H1 (cell line): ENCODE measurements at regions not wholly inside any gene's neighbourhood (a gene's known extent, or its start where the extent isn't known, plus 50 kb on each side); places are given as distances from the start of the nearest gene placed in this dataset.

Experiments
- CTCF ChIA-PET: fragments of 300-600 bp; sonication (Branson Sonifier 250); formaldehyde crosslinking; loops from one replicate; lab custom pipeline; 2021; ENCODE audit not compliant: partially characterized antibody; lab: Charles Lee
- POLR2A ChIA-PET: fragments of 300-600 bp; sonication (Branson Sonifier 250); formaldehyde crosslinking; loops from one replicate; lab custom pipeline; 2021; ENCODE audit warnings: inconsistent platforms; ENCODE audit not compliant: partially characterized antibody; lab: Charles Lee
- DNase-seq, 2 experiments: peaks; one replicate each; pipeline versions ENCODE4 v3.0.0 to v3.0.0-alpha.2; 2010 to 2022; ENCODE audit warnings: low spot score in 2 of 2, low read depth in 1 of 2, mixed read lengths in 1 of 2
- FAIRE-seq: peaks from 2 replicates; lab custom pipeline; 2011; peaks lifted over from hg19 to GRCh38; lab: Jason Lieb, UNC
- H2AFZ ChIP-seq: 2 replicates; pipeline ENCODE4 v1.8.1; 2012; ENCODE audit warnings: low read length, inconsistent platforms
- H2AK5ac ChIP-seq: 2 replicates; pipeline ENCODE4 v1.6.1; 2013; ENCODE audit warnings: low read depth, low read length
- H2BK120ac ChIP-seq: replicated peaks from 2 replicates; pipeline ENCODE3; 2013; ENCODE audit warnings: low read depth, low read length, inconsistent platforms
- H2BK12ac ChIP-seq: 2 replicates; pipeline ENCODE4 v1.6.1; 2013; ENCODE audit warnings: low read depth, low read length
- H2BK15ac ChIP-seq: 2 replicates; pipeline ENCODE4 v1.6.1; 2013; ENCODE audit warnings: low read length
- H2BK20ac ChIP-seq: 2 replicates; pipeline ENCODE4 v1.6.1; 2013; ENCODE audit warnings: low read length
- H2BK5ac ChIP-seq: 2 replicates; pipeline ENCODE4 v1.6.1; 2013; ENCODE audit warnings: low read depth, low read length
- H3K14ac ChIP-seq: 2 replicates; pipeline ENCODE4 v1.6.1; 2013; ENCODE audit warnings: inconsistent platforms; ENCODE audit not compliant: insufficient read length
- H3K18ac ChIP-seq: 2 replicates; pipeline ENCODE4 v1.6.1; 2013; ENCODE audit warnings: low read length; ENCODE audit errors: extremely low read depth
- H3K23ac ChIP-seq: 2 replicates; pipeline ENCODE4 v1.6.1; 2013; ENCODE audit warnings: inconsistent platforms; ENCODE audit not compliant: insufficient read length
- H3K23me2 ChIP-seq: 2 replicates; pipeline ENCODE4 v1.6.1; 2013; ENCODE audit warnings: low read depth, low read length
- H3K27ac ChIP-seq: 2 replicates; pipeline ENCODE4 v1.6.1; 2011; ENCODE audit warnings: low read depth, low read length, inconsistent platforms
- H3K27me3 ChIP-seq, 4 experiments: replicated peaks in 1 of 4; 1 replicate in 1 of 4; 2 replicates in 3 of 4; pipeline versions ENCODE4 v1.6.1 to v1.8.1; 2011 to 2013; ENCODE audit warnings: low read length in 3 of 4, mild to moderate bottlenecking in 3 of 4, inconsistent platforms in 2 of 4, mixed read lengths in 2 of 4, moderate library complexity in 1 of 4; ENCODE audit not compliant: control insufficient read depth in 3 of 4, insufficient read depth in 3 of 4; ENCODE audit errors: extremely low read depth in 1 of 4
- H3K36me3 ChIP-seq, 4 experiments: 2 replicates each; pipeline versions ENCODE4 v1.6.1 to v1.8.1; 2011 to 2013; ENCODE audit warnings: mild to moderate bottlenecking in 4 of 4, low read length in 3 of 4, moderate library complexity in 2 of 4, control low read depth in 1 of 4, inconsistent platforms in 1 of 4; ENCODE audit not compliant: insufficient read depth in 4 of 4, control insufficient read depth in 2 of 4
- H3K4ac ChIP-seq: replicated peaks from 2 replicates; pipeline ENCODE3; 2013; ENCODE audit warnings: low read length, low read depth, mixed read lengths, inconsistent platforms; ENCODE audit not compliant: insufficient read length
- H3K4me1 ChIP-seq, 4 experiments: replicated peaks in 1 of 4; 1 replicate in 1 of 4; 2 replicates in 3 of 4; pipeline versions ENCODE4 v1.6.1 to v1.8.1; 2011 to 2013; ENCODE audit warnings: low read length in 3 of 4, inconsistent platforms in 2 of 4, mixed read lengths in 1 of 4; ENCODE audit not compliant: insufficient read depth in 4 of 4, control insufficient read depth in 3 of 4
- H3K4me2 ChIP-seq, 2 experiments: 2 replicates each; pipeline versions ENCODE4 v1.6.1 to v1.8.1; 2011 to 2013; ENCODE audit warnings: low read depth in 2 of 2, low read length in 2 of 2, control low read depth in 1 of 2, inconsistent platforms in 1 of 2, mild to moderate bottlenecking in 1 of 2; ENCODE audit not compliant: insufficient read depth in 1 of 2
- H3K4me3 ChIP-seq, 4 experiments: fragments of 200-600, 300-600 bp in 1 of 4; sonication (generic), shearing (Covaris generic), sonication (Bioruptor Twin) in 1 of 4; 2 replicates each; pipeline versions ENCODE4 v1.5.1 to v1.8.1; 2011 to 2016; ENCODE audit warnings: low read length in 4 of 4, low read depth in 3 of 4, control low read depth in 2 of 4, inconsistent platforms in 2 of 4, mild to moderate bottlenecking in 2 of 4, mixed read lengths in 1 of 4, moderate library complexity in 1 of 4; ENCODE audit not compliant: insufficient read depth in 2 of 4; ENCODE audit errors: extremely low read depth in 1 of 4
- H3K56ac ChIP-seq: replicated peaks from 2 replicates; pipeline ENCODE3; 2013; ENCODE audit warnings: low read depth, mild to moderate bottlenecking, mixed read lengths, low read length, inconsistent platforms; ENCODE audit not compliant: insufficient read length
- H3K79me1 ChIP-seq: 2 replicates; pipeline ENCODE4 v1.6.1; 2013; ENCODE audit warnings: low read depth, low read length, control low read depth
- H3K79me2 ChIP-seq, 2 experiments: 2 replicates each; pipeline versions ENCODE4 v1.6.1 to v1.8.1; 2012 to 2013; ENCODE audit warnings: low read length in 2 of 2, mild to moderate bottlenecking in 2 of 2, inconsistent platforms in 1 of 2; ENCODE audit not compliant: insufficient read depth in 2 of 2, control insufficient read depth in 1 of 2
- H3K9ac ChIP-seq, 4 experiments: replicated peaks in 1 of 4; 1 replicate in 1 of 4; 2 replicates in 3 of 4; pipeline versions ENCODE4 v1.6.1 to v1.8.1; 2011 to 2013; ENCODE audit warnings: low read depth in 3 of 4, low read length in 3 of 4, control low read depth in 2 of 4, mild to moderate bottlenecking in 2 of 4, moderate library complexity in 2 of 4, inconsistent platforms in 1 of 4; ENCODE audit errors: extremely low read depth in 1 of 4
- H3K9me3 ChIP-seq, 2 experiments: 2 replicates each; pipeline versions ENCODE4 v1.6.1 to v1.8.1; 2012 to 2013; ENCODE audit warnings: mild to moderate bottlenecking in 2 of 2, moderate library complexity in 2 of 2, control low read depth in 1 of 2, inconsistent platforms in 1 of 2, low read depth in 1 of 2, low read length in 1 of 2, mixed read lengths in 1 of 2; ENCODE audit not compliant: insufficient read depth in 2 of 2
- H4K20me1 ChIP-seq, 2 experiments: replicated peaks in 1 of 2; 2 replicates each; pipeline versions ENCODE3 to v1.8.1; 2011 to 2013; ENCODE audit warnings: inconsistent platforms in 2 of 2, low read length in 2 of 2, mild to moderate bottlenecking in 1 of 2; ENCODE audit not compliant: insufficient read depth in 2 of 2, control insufficient read depth in 1 of 2
- H4K5ac ChIP-seq: 2 replicates; pipeline ENCODE4 v1.6.1; 2013; ENCODE audit warnings: low read length, low read depth, mixed read lengths, inconsistent platforms; ENCODE audit not compliant: insufficient read length
- H4K8ac ChIP-seq: 2 replicates; pipeline ENCODE4 v1.8.0; 2013; ENCODE audit warnings: mild to moderate bottlenecking, moderate library complexity, low read length, inconsistent platforms; ENCODE audit not compliant: insufficient read depth; ENCODE audit errors: extremely low read depth
- H4K91ac ChIP-seq: replicated peaks from 2 replicates; pipeline ENCODE3; 2013; ENCODE audit warnings: low read length, mixed read lengths, inconsistent platforms; ENCODE audit not compliant: insufficient read length
- CTCF ChIP-seq, 3 experiments: IDR thresholded peaks; 1 replicate in 2 of 3; 2 replicates in 1 of 3; pipeline versions ENCODE4 v1.5.1 to v1.6.1; 2011; ENCODE audit warnings: low read length in 3 of 3, mild to moderate bottlenecking in 3 of 3, inconsistent platforms in 2 of 3, low read depth in 1 of 3, moderate library complexity in 1 of 3; ENCODE audit not compliant: insufficient read depth in 1 of 3; ENCODE audit errors: control extremely low read depth in 1 of 3
- HDAC6 ChIP-seq: IDR thresholded peaks from one replicate; pipeline ENCODE4 v1.7.1; 2012; ENCODE audit warnings: low read depth, mild to moderate bottlenecking, inconsistent platforms, low read length, moderate library complexity
- RFX5 ChIP-seq: IDR thresholded peaks from 2 replicates; pipeline ENCODE4 v1.6.1; 2011; ENCODE audit warnings: low read depth, low read length, improper control_type of control experiment, borderline replicate concordance
- TEAD4 ChIP-seq: IDR thresholded peaks from 2 replicates; pipeline ENCODE4 v1.6.1; 2012; ENCODE audit warnings: low read depth, low read length, inconsistent platforms, mixed read lengths
- WGBS, 2 experiments: shearing (Covaris generic) in 1 of 2; methylation state at CpG; one replicate each; pipeline versions ENCODE4 v1.1.6 to v1.1.7; 2013 to 2015; ENCODE audit warnings: low lambda C conversion rate in 2 of 2, mixed read lengths in 2 of 2, inconsistent platforms in 1 of 2, low coverage in 1 of 2, missing lambda C conversion rate in 1 of 2; ENCODE audit not compliant: insufficient replicate concordance in 2 of 2, insufficient coverage in 1 of 2, insufficient read length in 1 of 2; ENCODE audit errors: extremely low coverage in 1 of 2, missing lambda C conversion rate in 1 of 2; 5-methylcytosine and 5-hydroxymethylcytosine counted together

- no peak overlapping the region for H4K5ac ChIP-seq
- H3K79me1 ChIP-seq = no peaks in the 10 kb centered on the region
- no peak overlapping the region for H3K4me3 ChIP-seq
- no peaks in the 10 kb centered on the region for H3K23me2 ChIP-seq
- H2AK5ac ChIP-seq = no peak overlapping the region
- no peak overlapping the region for H3K9ac ChIP-seq
- H2AFZ ChIP-seq = no peak overlapping the region
- H2BK15ac ChIP-seq = no peak overlapping the region
- H3K4me1 ChIP-seq = no peaks in the 10 kb centered on the region
- H4K91ac ChIP-seq = no peak overlapping the region
- WGBS, 2 experiments = 80% methylated on average over 11 of the region's 11 CpGs; no CpG with 5 or more reads in 1 of the 2 experiments
- CTCF ChIA-PET = no interaction called here
- peaks cover 0 to 6% of the 10 kb centered on the region in 2 experiments; a peak in 1 of 4 replicates for H3K9me3 ChIP-seq
- H2BK120ac ChIP-seq = no peak overlapping the region
- no peak for TF ChIP-seq RFX5
- TF ChIP-seq HDAC6 = no peak
- TF ChIP-seq TEAD4 = no peak
- TF ChIP-seq CTCF (IDR thresholded peaks at IDR 0.05; ENCODE audit: control extremely low read depth in 1 of 3, insufficient read depth in 1 of 3, low read depth in 1 of 3, low read length in 3 of 3) = no peak
- H3K23ac ChIP-seq = no peak overlapping the region
- FAIRE-seq = no peak
- no peak overlapping the region for H3K14ac ChIP-seq
- H3K27ac ChIP-seq = no peak overlapping the region
- no peak overlapping the region for H2BK20ac ChIP-seq
- DNase-seq = no peak
- H3K4me2 ChIP-seq = no peak overlapping the region
- H3K36me3 ChIP-seq = no peaks in the 10 kb centered on the region
- no peak overlapping the region for H3K4ac ChIP-seq
- H3K56ac ChIP-seq = no peak overlapping the region
- H4K20me1 ChIP-seq = peaks cover 0 to 2% of the 10 kb centered on the region in 2 experiments
- no peaks in the 10 kb centered on the region for H3K27me3 ChIP-seq
- no peak overlapping the region for H2BK12ac ChIP-seq
- no peak overlapping the region for H3K18ac ChIP-seq
- POLR2A ChIA-PET = no interaction called here
- H4K8ac ChIP-seq = no peak overlapping the region; the same call in 1 of the 2 replicates
- no peak overlapping the region for H2BK5ac ChIP-seq
- no peaks in the 10 kb centered on the region for H3K79me2 ChIP-seq
Observed at GRCh38 chr2:52629944-52630343, 1137.7 kb upstream of the CHAC2 start.
